GM12878 (cell line): ENCODE measurements at regions not wholly inside any gene's neighbourhood (a gene's known extent, or its start where the extent isn't known, plus 50 kb on each side); places are given as distances from the start of the nearest gene placed in this dataset.

Source experiments
- ATAC-seq: fragments of 200-7000 bp; cut with Tn5 transposase; 3 replicates; pipeline ENCODE4 v1.9.1; 2020; ENCODE audit warnings: mild to moderate bottlenecking, moderate library complexity
- BruUV-seq: library from RNA; stranded (reverse); fragments of 400-500 nt; replicated peaks from 2 replicates; lab custom pipeline; 2021; lab: Mats Ljungman, UMichigan
- CTCF ChIA-PET: fragments of 300-600 bp; sonication (Branson Sonifier 250); formaldehyde crosslinking; extraction: SDS; loops from one replicate; lab custom pipeline; 2021; ENCODE audit warnings: inconsistent platforms; lab: Yijun Ruan, JAX
- POLR2A ChIA-PET: fragments of 350-600 bp; formaldehyde crosslinking; extraction: SDS; loops from one replicate; lab custom pipeline; 2021; ENCODE audit warnings: inconsistent platforms; lab: Charles Lee
- RAD21 ChIA-PET: fragments of 300-600 bp; sonication (Branson Sonifier 250); formaldehyde crosslinking; loops from one replicate; lab custom pipeline; 2023; ENCODE audit warnings: antibody characterized with exemption; ENCODE audit not compliant: unreplicated experiment; lab: Charles Lee
- SMC1A ChIA-PET: fragments of 300-600 bp; sonication (Branson Sonifier 250); formaldehyde crosslinking; loops from one replicate; lab custom pipeline; 2023; ENCODE audit not compliant: unreplicated experiment, uncharacterized antibody; lab: Charles Lee
- DNase-seq: peaks from one replicate; pipeline ENCODE4 v3.0.0-alpha.2; 2011; ENCODE audit warnings: low read depth, low spot score
- FAIRE-seq: peaks from 3 replicates; lab custom pipeline; 2011; peaks lifted over from hg19 to GRCh38; lab: Jason Lieb, UNC
- H2AFZ ChIP-seq: 2 replicates; pipeline ENCODE4 v1.6.0; 2011; ENCODE audit warnings: low read depth, low read length, control low read depth; ENCODE audit not compliant: control insufficient read depth
- H3K27ac ChIP-seq: 2 replicates; pipeline ENCODE4 v1.5.1; 2011; ENCODE audit warnings: control low read depth; ENCODE audit not compliant: control insufficient read depth, insufficient read depth
- H3K27me3 ChIP-seq, 2 experiments: replicated peaks in 1 of 2; 2 replicates each; pipeline versions ENCODE4 v1.6.0 to v1.6.1; 2011; ENCODE audit warnings: low read length in 1 of 2; ENCODE audit not compliant: control insufficient read depth in 2 of 2, insufficient read depth in 2 of 2
- H3K36me3 ChIP-seq, 2 experiments: 2 replicates each; pipeline ENCODE4 v1.5.1; 2011; ENCODE audit warnings: low read length in 1 of 2; ENCODE audit not compliant: control insufficient read depth in 2 of 2, insufficient read depth in 2 of 2
- H3K4me1 ChIP-seq: 2 replicates; pipeline ENCODE4 v1.6.1; 2011; ENCODE audit warnings: mild to moderate bottlenecking, low read length, moderate library complexity, mixed read lengths; ENCODE audit not compliant: control insufficient read depth, insufficient read depth
- H3K4me2 ChIP-seq: 2 replicates; pipeline ENCODE4 v1.6.0; 2011; ENCODE audit warnings: control low read depth; ENCODE audit not compliant: control insufficient read depth, insufficient read depth
- H3K4me3 ChIP-seq: fragments of 200-600 bp; sonication (generic); 2 replicates; pipeline ENCODE4 v1.5.1; 2016
- H3K79me2 ChIP-seq: 2 replicates; pipeline ENCODE4 v1.6.0; 2011; ENCODE audit warnings: low read length; ENCODE audit not compliant: control insufficient read depth, insufficient read depth
- H3K9ac ChIP-seq: 2 replicates; pipeline ENCODE4 v1.8.0; 2011; ENCODE audit warnings: low read length, control low read depth, mixed read lengths; ENCODE audit not compliant: control insufficient read depth, insufficient read depth
- H3K9me3 ChIP-seq: replicated peaks from 3 replicates; pipeline ENCODE4 v1.5.1; 2011; ENCODE audit warnings: mild to moderate bottlenecking, low read length; ENCODE audit not compliant: control insufficient read depth, insufficient read depth
- H4K20me1 ChIP-seq: 2 replicates; pipeline ENCODE4 v1.6.0; 2011; ENCODE audit not compliant: control insufficient read depth, insufficient read depth
- CBX5 ChIP-seq: sonication (generic); IDR thresholded peaks from 2 replicates; pipeline ENCODE4 v1.6.1; 2016; ENCODE audit warnings: low read depth, moderate library complexity, mild to moderate bottlenecking, inconsistent platforms
- ELK1 ChIP-seq: IDR thresholded peaks from 2 replicates; pipeline ENCODE4 v1.6.1; 2012; ENCODE audit warnings: low read depth, low read length, improper control_type of control experiment
- HCFC1 ChIP-seq: fragments of 150-350 bp; IDR thresholded peaks from 2 replicates; pipeline ENCODE4 v1.6.1; 2014; ENCODE audit warnings: low read length
- IRF4 ChIP-seq: IDR thresholded peaks from 2 replicates; pipeline ENCODE4 v1.6.1; 2011; ENCODE audit warnings: low read depth, low read length
- RBBP5 ChIP-seq: fragments of 200-600 bp; sonication (generic); conservative IDR thresholded peaks from 2 replicates; pipeline ENCODE4 v1.6.1; 2016
- RFX5 ChIP-seq: IDR thresholded peaks from 2 replicates; pipeline ENCODE4 v1.6.1; 2011; ENCODE audit warnings: low read depth, low read length, improper control_type of control experiment
- TCF3 ChIP-seq: IDR thresholded peaks from 2 replicates; pipeline ENCODE4 v1.6.1; 2012; ENCODE audit warnings: low read depth, mild to moderate bottlenecking, low read length, borderline replicate concordance; ENCODE audit not compliant: insufficient read depth
- ZNF622 ChIP-seq: fragments of 450-650 bp; IDR thresholded peaks from 2 replicates; pipeline ENCODE4 v1.6.1; 2017; ENCODE audit warnings: mild to moderate bottlenecking, inconsistent platforms
- WGBS: methylation state at CpG from one replicate; pipeline ENCODE4 v1.1.6; 2016; ENCODE audit warnings: low lambda C conversion rate; ENCODE audit not compliant: insufficient replicate concordance, insufficient coverage; ENCODE audit errors: missing lambda C conversion rate; 5-methylcytosine and 5-hydroxymethylcytosine counted together
- in situ Hi-C: fragments of 300-500 bp; cut with MboI; formaldehyde crosslinking; loops from 9 replicates; pipeline ENCODE4 v1.14.3; 2018; ENCODE audit warnings: mixed read lengths
- intact Hi-C: fragments of 100-400 bp; cut with micrococcal nuclease; formaldehyde crosslinking; loops from one replicate; pipeline ENCODE4 v1.14.2; 2022; ENCODE audit not compliant: unreplicated experiment
- TF ChIP-seq, protein P1 (sequence below): fragments of 450-650 bp; IDR thresholded peaks from 2 replicates; pipeline ENCODE4 v1.6.1; 2017; ENCODE audit warnings: low read depth, mild to moderate bottlenecking, moderate library complexity
- TF ChIP-seq, protein P2 (sequence below): IDR thresholded peaks from 2 replicates; pipeline ENCODE4 v1.6.1; 2011; ENCODE audit warnings: borderline replicate concordance, low read depth, mild to moderate bottlenecking, moderate library complexity, low read length; ENCODE audit not compliant: insufficient read depth, poor library complexity, severe bottlenecking
- TF ChIP-seq, protein P3 (sequence below): fragments of 450-650 bp; IDR thresholded peaks from 2 replicates; pipeline ENCODE4 v1.6.1; 2018; ENCODE audit warnings: borderline replicate concordance, mild to moderate bottlenecking; ENCODE audit not compliant: partially characterized antibody
- TF ChIP-seq, protein P4 (sequence below): fragments of 150-350 bp; IDR thresholded peaks from 2 replicates; pipeline ENCODE4 v1.6.1; 2016; ENCODE audit warnings: low read depth, low read length
- TF ChIP-seq, protein P5 (sequence below): IDR thresholded peaks from 2 replicates; pipeline ENCODE4 v1.6.1; 2012; ENCODE audit warnings: low read depth, low read length, improper control_type of control experiment

DNA sequence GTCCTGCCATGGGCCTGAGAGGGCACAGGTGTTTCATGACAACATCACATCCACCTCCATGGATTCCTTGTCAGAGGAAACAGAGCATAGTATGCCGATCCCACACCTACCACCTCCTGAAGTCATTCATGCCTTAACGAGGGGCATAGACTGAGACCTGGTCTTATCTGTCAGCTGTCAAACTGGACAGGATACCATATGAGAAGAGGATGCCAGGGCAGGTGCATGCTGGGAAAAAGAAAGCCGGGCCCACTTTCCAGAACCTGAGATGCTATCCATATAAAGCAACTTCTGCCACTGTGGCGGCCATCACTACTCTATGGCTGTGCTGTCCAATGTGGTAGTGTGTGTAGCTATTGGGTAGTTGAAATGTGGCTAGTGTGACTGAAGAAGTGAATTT lies 116.0 kb upstream of the SIX2 start:
- ATAC-seq (no peak), DNase-seq (no peak), FAIRE-seq (no peak)
- no peaks in the 10 kb centered on the region for H3K4me1 ChIP-seq
- RAD21 ChIA-PET, result no interaction called here
- no peaks in the 10 kb centered on the region for H3K79me2 ChIP-seq
- TF ChIP-seq CBX5 (no peak), IRF4 (no peak), TCF3 (no peak), ELK1 (no peak), HCFC1 (no peak), RBBP5 (no peak), RFX5 (no peak), ZNF622 (no peak)
- TF ChIP-seq, protein P1, sequence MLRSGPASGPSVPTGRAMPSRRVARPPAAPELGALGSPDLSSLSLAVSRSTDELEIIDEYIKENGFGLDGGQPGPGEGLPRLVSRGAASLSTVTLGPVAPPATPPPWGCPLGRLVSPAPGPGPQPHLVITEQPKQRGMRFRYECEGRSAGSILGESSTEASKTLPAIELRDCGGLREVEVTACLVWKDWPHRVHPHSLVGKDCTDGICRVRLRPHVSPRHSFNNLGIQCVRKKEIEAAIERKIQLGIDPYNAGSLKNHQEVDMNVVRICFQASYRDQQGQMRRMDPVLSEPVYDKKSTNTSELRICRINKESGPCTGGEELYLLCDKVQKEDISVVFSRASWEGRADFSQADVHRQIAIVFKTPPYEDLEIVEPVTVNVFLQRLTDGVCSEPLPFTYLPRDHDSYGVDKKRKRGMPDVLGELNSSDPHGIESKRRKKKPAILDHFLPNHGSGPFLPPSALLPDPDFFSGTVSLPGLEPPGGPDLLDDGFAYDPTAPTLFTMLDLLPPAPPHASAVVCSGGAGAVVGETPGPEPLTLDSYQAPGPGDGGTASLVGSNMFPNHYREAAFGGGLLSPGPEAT, result no peak
- TF ChIP-seq, protein P2, sequence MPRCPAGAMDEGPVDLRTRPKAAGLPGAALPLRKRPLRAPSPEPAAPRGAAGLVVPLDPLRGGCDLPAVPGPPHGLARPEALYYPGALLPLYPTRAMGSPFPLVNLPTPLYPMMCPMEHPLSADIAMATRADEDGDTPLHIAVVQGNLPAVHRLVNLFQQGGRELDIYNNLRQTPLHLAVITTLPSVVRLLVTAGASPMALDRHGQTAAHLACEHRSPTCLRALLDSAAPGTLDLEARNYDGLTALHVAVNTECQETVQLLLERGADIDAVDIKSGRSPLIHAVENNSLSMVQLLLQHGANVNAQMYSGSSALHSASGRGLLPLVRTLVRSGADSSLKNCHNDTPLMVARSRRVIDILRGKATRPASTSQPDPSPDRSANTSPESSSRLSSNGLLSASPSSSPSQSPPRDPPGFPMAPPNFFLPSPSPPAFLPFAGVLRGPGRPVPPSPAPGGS, result no peak
- TF ChIP-seq, protein P3, sequence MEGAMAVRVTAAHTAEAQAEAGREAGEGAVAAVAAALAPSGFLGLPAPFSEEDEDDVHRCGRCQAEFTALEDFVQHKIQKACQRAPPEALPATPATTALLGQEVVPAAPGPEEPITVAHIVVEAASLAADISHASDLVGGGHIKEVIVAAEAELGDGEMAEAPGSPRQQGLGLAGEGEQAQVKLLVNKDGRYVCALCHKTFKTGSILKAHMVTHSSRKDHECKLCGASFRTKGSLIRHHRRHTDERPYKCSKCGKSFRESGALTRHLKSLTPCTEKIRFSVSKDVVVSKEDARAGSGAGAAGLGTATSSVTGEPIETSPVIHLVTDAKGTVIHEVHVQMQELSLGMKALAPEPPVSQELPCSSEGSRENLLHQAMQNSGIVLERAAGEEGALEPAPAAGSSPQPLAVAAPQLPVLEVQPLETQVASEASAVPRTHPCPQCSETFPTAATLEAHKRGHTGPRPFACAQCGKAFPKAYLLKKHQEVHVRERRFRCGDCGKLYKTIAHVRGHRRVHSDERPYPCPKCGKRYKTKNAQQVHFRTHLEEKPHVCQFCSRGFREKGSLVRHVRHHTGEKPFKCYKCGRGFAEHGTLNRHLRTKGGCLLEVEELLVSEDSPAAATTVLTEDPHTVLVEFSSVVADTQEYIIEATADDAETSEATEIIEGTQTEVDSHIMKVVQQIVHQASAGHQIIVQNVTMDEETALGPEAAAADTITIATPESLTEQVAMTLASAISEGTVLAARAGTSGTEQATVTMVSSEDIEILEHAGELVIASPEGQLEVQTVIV, result no peak
- TF ChIP-seq, protein P4, sequence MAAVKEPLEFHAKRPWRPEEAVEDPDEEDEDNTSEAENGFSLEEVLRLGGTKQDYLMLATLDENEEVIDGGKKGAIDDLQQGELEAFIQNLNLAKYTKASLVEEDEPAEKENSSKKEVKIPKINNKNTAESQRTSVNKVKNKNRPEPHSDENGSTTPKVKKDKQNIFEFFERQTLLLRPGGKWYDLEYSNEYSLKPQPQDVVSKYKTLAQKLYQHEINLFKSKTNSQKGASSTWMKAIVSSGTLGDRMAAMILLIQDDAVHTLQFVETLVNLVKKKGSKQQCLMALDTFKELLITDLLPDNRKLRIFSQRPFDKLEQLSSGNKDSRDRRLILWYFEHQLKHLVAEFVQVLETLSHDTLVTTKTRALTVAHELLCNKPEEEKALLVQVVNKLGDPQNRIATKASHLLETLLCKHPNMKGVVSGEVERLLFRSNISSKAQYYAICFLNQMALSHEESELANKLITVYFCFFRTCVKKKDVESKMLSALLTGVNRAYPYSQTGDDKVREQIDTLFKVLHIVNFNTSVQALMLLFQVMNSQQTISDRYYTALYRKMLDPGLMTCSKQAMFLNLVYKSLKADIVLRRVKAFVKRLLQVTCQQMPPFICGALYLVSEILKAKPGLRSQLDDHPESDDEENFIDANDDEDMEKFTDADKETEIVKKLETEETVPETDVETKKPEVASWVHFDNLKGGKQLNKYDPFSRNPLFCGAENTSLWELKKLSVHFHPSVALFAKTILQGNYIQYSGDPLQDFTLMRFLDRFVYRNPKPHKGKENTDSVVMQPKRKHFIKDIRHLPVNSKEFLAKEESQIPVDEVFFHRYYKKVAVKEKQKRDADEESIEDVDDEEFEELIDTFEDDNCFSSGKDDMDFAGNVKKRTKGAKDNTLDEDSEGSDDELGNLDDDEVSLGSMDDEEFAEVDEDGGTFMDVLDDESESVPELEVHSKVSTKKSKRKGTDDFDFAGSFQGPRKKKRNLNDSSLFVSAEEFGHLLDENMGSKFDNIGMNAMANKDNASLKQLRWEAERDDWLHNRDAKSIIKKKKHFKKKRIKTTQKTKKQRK, result no peak
- TF ChIP-seq, protein P5, sequence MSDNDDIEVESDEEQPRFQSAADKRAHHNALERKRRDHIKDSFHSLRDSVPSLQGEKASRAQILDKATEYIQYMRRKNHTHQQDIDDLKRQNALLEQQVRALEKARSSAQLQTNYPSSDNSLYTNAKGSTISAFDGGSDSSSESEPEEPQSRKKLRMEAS, result no peak
- H3K27ac ChIP-seq, result no peak overlapping the region
- H3K4me2 ChIP-seq, result no peak overlapping the region
- no peak overlapping the region for H2AFZ ChIP-seq
- H3K9ac ChIP-seq, result no peak overlapping the region
- BruUV-seq, result no TSS peak
- POLR2A ChIA-PET, result no interaction called here
- H3K36me3 ChIP-seq, result no peaks in the 10 kb centered on the region
- WGBS, result 63% methylated on average over 4 of the region's 4 CpGs
- H3K27me3 ChIP-seq, result no peaks in the 10 kb centered on the region
- H3K9me3 ChIP-seq, result no peaks in the 10 kb centered on the region
- intact Hi-C loops, result no loop called here
- H3K4me3 ChIP-seq, result no peak overlapping the region
- in situ Hi-C loops, result no loop called here
- SMC1A ChIA-PET, result no interaction called here
- H4K20me1 ChIP-seq, result no peaks in the 10 kb centered on the region; the same call in 1 of the 2 replicates
- CTCF ChIA-PET, result no interaction called here
